Left ventricle myocardium inferior (tissue), 1 donor: ENCODE measurements at regions not wholly inside any gene's neighbourhood (a gene's known extent, or its start where the extent isn't known, plus 50 kb on each side); places are given as distances from the start of the nearest gene placed in this dataset.
A peak's percentile ranks its signal among the peaks of the same experiment; 100 is the strongest.

Source experiments
- DNase-seq: peaks from one replicate; pipeline ENCODE4 v3.0.0-alpha.2; 2020
- H3K27ac ChIP-seq: fragments of 200-600 bp; replicated peaks from 2 replicates; pipeline ENCODE4 v1.8.0; 2021
- H3K27me3 ChIP-seq: fragments of 200-600 bp; 2 replicates; pipeline ENCODE4 v1.8.0; 2021; ENCODE audit warnings: low read depth
- H3K36me3 ChIP-seq: fragments of 200-600 bp; 2 replicates; pipeline ENCODE4 v1.8.0; 2021
- H3K4me1 ChIP-seq: fragments of 200-600 bp; 2 replicates; pipeline ENCODE4 v1.8.0; 2021
- H3K4me3 ChIP-seq: fragments of 200-600 bp; 2 replicates; pipeline ENCODE4 v1.8.0; 2021; ENCODE audit warnings: mild to moderate bottlenecking, moderate library complexity
- H3K9me3 ChIP-seq: fragments of 200-600 bp; replicated peaks from 2 replicates; pipeline ENCODE4 v1.8.0; 2021
- intact Hi-C: fragments of 100-400 bp; cut with micrococcal nuclease; formaldehyde crosslinking; loops from one replicate; pipeline ENCODE4 v1.11.0; 2022
- TF ChIP-seq, protein P1 (sequence below): fragments of 200-600 bp; IDR thresholded peaks from 2 replicates; pipeline ENCODE4 v1.8.0; 2021; ENCODE audit warnings: antibody characterized with exemption, mild to moderate bottlenecking, borderline replicate concordance
- donor health status: DM: no; HTN: yes; CAD: no; lungs with severe emphysema.

DNA sequence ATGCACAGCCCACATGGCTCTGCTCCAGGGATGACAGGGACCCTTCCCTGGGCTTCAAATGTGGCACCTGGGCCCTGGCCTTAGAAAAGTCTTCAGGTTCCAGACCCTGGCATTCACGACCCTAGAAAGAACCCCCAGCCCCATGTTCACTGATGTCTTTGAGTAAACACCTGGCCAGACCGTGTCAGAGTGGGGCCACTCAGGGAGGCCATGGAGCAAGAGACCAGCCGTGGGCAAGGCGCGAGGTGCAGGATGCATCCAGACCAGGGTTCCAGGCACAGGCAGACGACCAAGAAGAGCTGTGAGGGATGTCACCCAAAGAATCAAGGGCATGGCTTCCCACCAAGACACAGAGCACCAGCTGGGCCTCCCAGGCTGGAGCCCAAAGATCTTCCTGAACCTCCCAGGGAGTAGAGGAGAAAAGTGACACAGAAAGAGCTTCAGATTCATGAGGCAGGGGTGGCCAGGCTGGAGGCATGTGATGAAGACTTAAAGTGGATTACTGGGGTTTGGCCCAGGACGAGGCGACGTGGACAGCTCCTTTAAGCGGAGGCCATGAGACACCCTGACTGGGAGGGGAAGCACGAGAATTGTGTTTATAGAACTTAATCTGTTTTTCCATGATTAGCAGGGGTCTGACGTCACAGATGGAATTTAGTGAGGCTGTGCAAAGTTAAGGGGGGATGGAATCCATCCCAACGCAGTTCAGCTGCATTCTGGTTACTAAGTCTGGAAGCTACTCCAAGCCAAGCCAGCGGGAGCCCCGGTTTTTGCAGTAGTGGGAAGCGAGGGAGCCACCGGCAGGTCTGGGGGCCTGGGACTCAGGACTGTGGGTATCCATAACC lies 61.6 kb downstream of the ARL6IP4 start:
- Histone ChIP-seq H3K27ac (peak overlapping the region; percentile 39), H3K36me3 (no peaks in the 10 kb centered on the region), H3K9me3 (no peaks in the 10 kb centered on the region), H3K4me3 (no peak overlapping the region), H3K27me3 (no peaks in the 10 kb centered on the region), H3K4me1 (peaks cover 53% of the 10 kb centered on the region)
- intact Hi-C loops = loop anchor here (10.0 kb wide), 1 partner anchor 113 kb away; the partner anchor contains the start of gene PITPNM2
- TF ChIP-seq, protein P1, sequence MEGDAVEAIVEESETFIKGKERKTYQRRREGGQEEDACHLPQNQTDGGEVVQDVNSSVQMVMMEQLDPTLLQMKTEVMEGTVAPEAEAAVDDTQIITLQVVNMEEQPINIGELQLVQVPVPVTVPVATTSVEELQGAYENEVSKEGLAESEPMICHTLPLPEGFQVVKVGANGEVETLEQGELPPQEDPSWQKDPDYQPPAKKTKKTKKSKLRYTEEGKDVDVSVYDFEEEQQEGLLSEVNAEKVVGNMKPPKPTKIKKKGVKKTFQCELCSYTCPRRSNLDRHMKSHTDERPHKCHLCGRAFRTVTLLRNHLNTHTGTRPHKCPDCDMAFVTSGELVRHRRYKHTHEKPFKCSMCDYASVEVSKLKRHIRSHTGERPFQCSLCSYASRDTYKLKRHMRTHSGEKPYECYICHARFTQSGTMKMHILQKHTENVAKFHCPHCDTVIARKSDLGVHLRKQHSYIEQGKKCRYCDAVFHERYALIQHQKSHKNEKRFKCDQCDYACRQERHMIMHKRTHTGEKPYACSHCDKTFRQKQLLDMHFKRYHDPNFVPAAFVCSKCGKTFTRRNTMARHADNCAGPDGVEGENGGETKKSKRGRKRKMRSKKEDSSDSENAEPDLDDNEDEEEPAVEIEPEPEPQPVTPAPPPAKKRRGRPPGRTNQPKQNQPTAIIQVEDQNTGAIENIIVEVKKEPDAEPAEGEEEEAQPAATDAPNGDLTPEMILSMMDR = no peak
- DNase-seq = no peak

DNA sequence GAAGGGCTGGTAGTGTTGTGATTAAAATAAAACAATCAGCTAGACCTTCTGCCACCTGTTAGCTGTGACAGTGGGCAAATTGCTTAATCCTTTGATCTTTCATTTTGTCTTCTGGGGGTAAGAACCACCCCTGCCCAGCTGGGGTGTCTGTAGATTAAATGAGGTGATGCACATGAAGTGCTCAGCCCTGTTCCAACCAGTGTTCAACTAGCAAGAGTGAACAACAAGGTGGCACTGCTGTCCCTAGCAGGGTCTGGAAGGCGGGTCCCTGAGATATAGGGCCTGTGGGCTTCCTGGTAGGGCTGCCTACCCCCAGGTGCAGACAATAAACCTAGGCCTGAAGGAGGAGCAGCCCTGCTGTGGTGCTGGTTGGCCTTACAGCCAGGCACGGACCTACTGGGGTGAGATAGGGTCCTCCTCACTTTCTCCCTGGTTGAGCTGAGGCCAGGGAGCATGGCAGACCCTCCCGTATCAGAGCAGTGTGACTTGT lies 60.6 kb downstream of the ARL6IP4 start:
- Histone ChIP-seq H3K4me1 (peaks cover 44% of the 10 kb centered on the region), H3K9me3 (no peaks in the 10 kb centered on the region), H3K27me3 (no peaks in the 10 kb centered on the region), H3K36me3 (no peaks in the 10 kb centered on the region), H3K4me3 (no peak overlapping the region), H3K27ac (no peak overlapping the region)
- intact Hi-C loops = loop anchor here (10.0 kb wide), 1 partner anchor 114 kb away; the partner anchor contains the start of gene PITPNM2
- TF ChIP-seq, protein P1 = no peak
- no peak for DNase-seq

DNA sequence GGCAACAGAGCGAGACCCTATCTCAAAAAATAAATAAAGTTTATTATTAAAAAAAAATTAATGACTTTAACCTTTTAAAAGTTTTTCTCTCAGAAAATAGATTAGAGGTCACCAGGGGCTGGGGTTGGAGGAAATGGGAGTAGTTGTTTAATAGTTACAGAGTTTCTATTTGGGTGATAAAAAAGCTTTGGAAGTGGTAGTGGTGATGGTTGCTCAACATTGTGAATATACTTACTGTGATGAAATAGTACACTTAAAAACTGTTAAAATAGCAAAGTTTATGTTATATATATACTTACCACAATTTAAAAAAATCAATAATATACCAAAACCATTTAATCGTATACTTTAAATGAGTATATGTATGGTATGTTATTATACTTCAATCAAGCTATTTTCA lies 59.6 kb downstream of the ARL6IP4 start:
- peaks cover 40% of the 10 kb centered on the region for H3K4me1 ChIP-seq
- H3K9me3 ChIP-seq = no peaks in the 10 kb centered on the region
- H3K27me3 ChIP-seq = no peaks in the 10 kb centered on the region
- H3K27ac ChIP-seq = no peak overlapping the region
- H3K36me3 ChIP-seq = no peaks in the 10 kb centered on the region
- H3K4me3 ChIP-seq = no peak overlapping the region
- intact Hi-C loops = loop anchor here (10.0 kb wide), 1 partner anchor 115 kb away; the partner anchor contains the start of gene PITPNM2
- TF ChIP-seq, protein P1 = no peak
- DNase-seq = no peak

DNA sequence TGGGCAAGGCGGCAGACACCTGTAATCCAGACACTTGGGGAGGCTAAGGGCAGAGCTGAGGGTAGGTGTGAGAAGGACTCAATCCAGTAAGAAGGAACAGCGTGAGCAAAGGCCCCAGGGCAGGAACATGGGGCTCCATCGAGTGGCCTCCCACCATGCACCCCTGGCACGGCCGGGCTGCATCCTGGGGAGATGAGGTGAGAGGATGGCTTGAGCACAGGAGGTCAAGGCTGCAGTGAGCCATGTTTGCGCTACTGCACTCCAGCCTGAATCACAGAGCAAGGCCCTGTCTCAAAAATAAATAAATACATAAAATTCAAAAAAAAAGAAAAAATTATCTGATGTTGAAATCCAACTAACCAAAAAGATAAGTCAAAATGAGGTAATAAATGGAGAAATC lies 58.5 kb downstream of the ARL6IP4 start:
- intact Hi-C loops = no loop called here
- H3K27me3 ChIP-seq = no peaks in the 10 kb centered on the region
- H3K4me1 ChIP-seq = peaks cover 38% of the 10 kb centered on the region
- no peak overlapping the region for H3K27ac ChIP-seq
- DNase-seq = no peak
- TF ChIP-seq, protein P1 = no peak
- H3K9me3 ChIP-seq = no peaks in the 10 kb centered on the region
- peaks cover 3% of the 10 kb centered on the region for H3K36me3 ChIP-seq
- H3K4me3 ChIP-seq = no peak overlapping the region

DNA sequence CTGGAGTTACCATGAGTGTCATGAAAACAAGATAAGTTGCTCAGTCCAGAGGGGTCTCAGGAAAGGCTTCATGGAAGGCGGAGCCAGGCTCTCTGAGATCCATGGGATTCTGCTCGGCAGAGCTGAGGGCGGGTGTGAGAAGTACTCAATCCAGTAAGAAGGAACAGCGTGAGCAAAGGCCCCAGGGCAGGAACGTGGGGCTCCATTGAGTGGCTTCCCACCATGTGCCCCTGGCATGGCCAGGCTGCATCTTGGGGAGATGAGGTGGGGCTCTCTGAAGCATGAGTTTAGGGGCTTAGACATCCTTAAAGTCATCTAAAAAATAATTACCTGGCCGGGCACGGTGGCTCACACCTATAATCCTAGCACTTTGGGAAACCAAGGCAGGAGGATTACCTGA lies 58.0 kb downstream of the ARL6IP4 start:
- peaks cover 8% of the 10 kb centered on the region for H3K36me3 ChIP-seq
- DNase-seq = no peak

More for the DNA sequence above, 58.0 kb downstream of the ARL6IP4 start:
- intact Hi-C loops = no loop called here
- Histone ChIP-seq H3K4me1 (peaks cover 35% of the 10 kb centered on the region), H3K27ac (no peak overlapping the region), H3K27me3 (no peaks in the 10 kb centered on the region), H3K4me3 (no peak overlapping the region), H3K9me3 (no peaks in the 10 kb centered on the region)
- TF ChIP-seq, protein P1 = no peak
